ENCODE measurements at regions not wholly inside any gene's neighbourhood (a gene's known extent, or its start where the extent isn't known, plus 50 kb on each side); places are given as distances from the start of the nearest gene placed in this dataset.
A peak's percentile ranks its signal among the peaks of the same experiment; 100 is the strongest.
"Not testable (repeated sequence)": the region's sequence is repeated elsewhere in the genome, so short reads cannot be mapped to it uniquely, and the experiment has no call there.

- DNase-seq = no peak
Observed at GRCh38 chr21:27582246-27582947, 615.5 kb upstream of the ADAMTS5 start.

- no peak for DNase-seq
Observed at GRCh38 chr21:27581168-27581567, 614.3 kb upstream of the ADAMTS5 start.

- DNase-seq = no peak
Observed at GRCh38 chr21:27580276-27580675, 613.4 kb upstream of the ADAMTS5 start.

- DNase-seq = no peak
Observed at GRCh38 chr21:27578741-27579265, 611.9 kb upstream of the ADAMTS5 start.

GRCh38 chr21:27572696-27573095, 605.8 kb upstream of the ADAMTS5 start:
- no peak for DNase-seq

GRCh38 chr21:27571706-27572105, 604.8 kb upstream of the ADAMTS5 start:
- DNase-seq = no peak

GRCh38 chr21:27570306-27570868, 603.5 kb upstream of the ADAMTS5 start:
- no peak for DNase-seq

GRCh38 chr21:27569831-27570230, 602.9 kb upstream of the ADAMTS5 start:
- DNase-seq = no peak

GRCh38 chr21:27569091-27569490, 602.2 kb upstream of the ADAMTS5 start:
- no peak for DNase-seq

- DNase-seq = no peak
Observed at GRCh38 chr21:27567381-27567780, 600.5 kb upstream of the ADAMTS5 start.

- DNase-seq = no peak
Observed at GRCh38 chr21:27566521-27566920, 599.6 kb upstream of the ADAMTS5 start.

GRCh38 chr21:27565364-27565763, 598.5 kb upstream of the ADAMTS5 start:
- DNase-seq = no peak

- DNase-seq = peak; percentile 16 to 36
Observed at GRCh38 chr21:27564684-27565301, 597.9 kb upstream of the ADAMTS5 start.

- DNase-seq = no peak
Observed at GRCh38 chr21:27562303-27562702, 595.4 kb upstream of the ADAMTS5 start.

GRCh38 chr21:27561116-27561515, 594.2 kb upstream of the ADAMTS5 start:
- DNase-seq = no peak

GRCh38 chr21:27557356-27557755, 590.5 kb upstream of the ADAMTS5 start:
- DNase-seq = no peak

GRCh38 chr21:27555996-27556395, 589.1 kb upstream of the ADAMTS5 start:
- DNase-seq = no peak

GRCh38 chr21:27550287-27550686, 583.4 kb upstream of the ADAMTS5 start:
- no peak for DNase-seq

- DNase-seq = no peak
Observed at GRCh38 chr21:27548486-27548885, 581.6 kb upstream of the ADAMTS5 start.

- no peak for DNase-seq
Observed at GRCh38 chr21:27545754-27546349, 579.0 kb upstream of the ADAMTS5 start.

GRCh38 chr21:27542126-27542525, 575.2 kb upstream of the ADAMTS5 start:
- DNase-seq = not testable (repeated sequence)

GRCh38 chr21:27536319-27536718, 569.4 kb upstream of the ADAMTS5 start:
- DNase-seq = no peak

- DNase-seq = no peak
Observed at GRCh38 chr21:27535188-27535587, 568.3 kb upstream of the ADAMTS5 start.

GRCh38 chr21:27534206-27534605, 567.3 kb upstream of the ADAMTS5 start:
- no peak for DNase-seq

Measured in AML-193 (cell line).